ENCODE measurements at regions not wholly inside any gene's neighbourhood (a gene's known extent, or its start where the extent isn't known, plus 50 kb on each side); places are given as distances from the start of the nearest gene placed in this dataset.

- Mint-ChIP-seq H3K27ac (no peak overlapping the region), H3K36me3 (no peaks in the 10 kb centered on the region), H3K4me3 (no peak overlapping the region), H3K4me1 (no peaks in the 10 kb centered on the region), H3K27me3 (no peaks in the 10 kb centered on the region), H3K9me3 (peaks cover 2 to 19% (median 10%) of the 10 kb centered on the region in 9 donors)
- POLR2A ChIA-PET: no interaction called here
- ATAC-seq (no peak), DNase-seq (no peak)
Measured at GRCh38 chr5:145479271-145479670, 355.9 kb downstream of the PRELID2 start.

- POLR2A ChIA-PET: no interaction called here
- no peak for ATAC-seq
- peaks cover 0 to 16% (median 10%) of the 10 kb centered on the region in 9 donors for H3K9me3 Mint-ChIP-seq
Measured at GRCh38 chr5:145478651-145479050, 356.5 kb downstream of the PRELID2 start.

GRCh38 chr5:145473042-145473642 is 362.0 kb downstream of the PRELID2 start:
- no peak for ATAC-seq
- Mint-ChIP-seq H3K27me3 (no peaks in the 10 kb centered on the region), H3K9me3 (peaks cover 0 to 15% (median 6%) of the 10 kb centered on the region in 9 donors), H3K4me3 (no peak overlapping the region), H3K36me3 (no peaks in the 10 kb centered on the region), H3K27ac (no peak overlapping the region), H3K4me1 (no peaks in the 10 kb centered on the region)
- POLR2A ChIA-PET: no interaction called here
- no peak for DNase-seq

More at GRCh38 chr5:145478651-145479050, 356.5 kb downstream of the PRELID2 start:
- DNase-seq: no peak
- no peaks in the 10 kb centered on the region for H3K4me1 Mint-ChIP-seq
- no peaks in the 10 kb centered on the region for H3K27me3 Mint-ChIP-seq
- H3K36me3 Mint-ChIP-seq: no peaks in the 10 kb centered on the region
- no peak overlapping the region for H3K27ac Mint-ChIP-seq
- H3K4me3 Mint-ChIP-seq: no peak overlapping the region

GRCh38 chr5:145471831-145472612 is 363.1 kb downstream of the PRELID2 start:
- Mint-ChIP-seq H3K36me3 (no peaks in the 10 kb centered on the region), H3K4me3 (no peak overlapping the region), H3K27ac (no peak overlapping the region), H3K4me1 (no peaks in the 10 kb centered on the region), H3K9me3 (peaks cover 0 to 18% (median 6%) of the 10 kb centered on the region in 9 donors), H3K27me3 (no peaks in the 10 kb centered on the region)
- ATAC-seq (no peak), DNase-seq (no peak)
- POLR2A ChIA-PET: no interaction called here

GRCh38 chr5:145471026-145471425 is 364.1 kb downstream of the PRELID2 start:
- POLR2A ChIA-PET: no interaction called here
- DNase-seq: no peak
- H3K9me3 Mint-ChIP-seq: peaks cover 0 to 25% (median 8%) of the 10 kb centered on the region in 9 donors
- no peaks in the 10 kb centered on the region for H3K4me1 Mint-ChIP-seq
- no peak overlapping the region for H3K4me3 Mint-ChIP-seq
- no peak for ATAC-seq
- H3K36me3 Mint-ChIP-seq: no peaks in the 10 kb centered on the region
- H3K27ac Mint-ChIP-seq: no peak overlapping the region
- H3K27me3 Mint-ChIP-seq: no peaks in the 10 kb centered on the region

- no peaks in the 10 kb centered on the region for H3K27me3 Mint-ChIP-seq
- H3K4me3 Mint-ChIP-seq: no peak overlapping the region
- peaks cover 0 to 25% (median 8%) of the 10 kb centered on the region in 9 donors for H3K9me3 Mint-ChIP-seq
- no peak for DNase-seq
- no peaks in the 10 kb centered on the region for H3K36me3 Mint-ChIP-seq
- no peak overlapping the region for H3K27ac Mint-ChIP-seq
- ATAC-seq: no peak
- H3K4me1 Mint-ChIP-seq: no peaks in the 10 kb centered on the region
- POLR2A ChIA-PET: no interaction called here
Measured at GRCh38 chr5:145470396-145470979, 364.7 kb downstream of the PRELID2 start.

- POLR2A ChIA-PET: no interaction called here
- no peaks in the 10 kb centered on the region for H3K27me3 Mint-ChIP-seq
- DNase-seq: no peak
- no peaks in the 10 kb centered on the region for H3K36me3 Mint-ChIP-seq
- H3K4me3 Mint-ChIP-seq: no peak overlapping the region
- no peaks in the 10 kb centered on the region for H3K4me1 Mint-ChIP-seq
- H3K27ac Mint-ChIP-seq: no peak overlapping the region
- peaks cover 0 to 25% (median 8%) of the 10 kb centered on the region in 9 donors for H3K9me3 Mint-ChIP-seq
- no peak for ATAC-seq
Measured at GRCh38 chr5:145467446-145467845, 367.7 kb downstream of the PRELID2 start.

GRCh38 chr5:145466533-145466932 is 368.6 kb downstream of the PRELID2 start:
- H3K4me3 Mint-ChIP-seq: no peak overlapping the region
- POLR2A ChIA-PET: no interaction called here
- DNase-seq: no peak
- no peak for ATAC-seq
- H3K36me3 Mint-ChIP-seq: no peaks in the 10 kb centered on the region
- no peak overlapping the region for H3K27ac Mint-ChIP-seq
- no peaks in the 10 kb centered on the region for H3K27me3 Mint-ChIP-seq
- H3K4me1 Mint-ChIP-seq: no peaks in the 10 kb centered on the region
- peaks cover 0 to 20% (median 8%) of the 10 kb centered on the region in 9 donors for H3K9me3 Mint-ChIP-seq

- DNase-seq (no peak), ATAC-seq (no peak)
- POLR2A ChIA-PET: no interaction called here
- H3K4me1 Mint-ChIP-seq: no peaks in the 10 kb centered on the region
- no peak overlapping the region for H3K4me3 Mint-ChIP-seq
- no peaks in the 10 kb centered on the region for H3K36me3 Mint-ChIP-seq
- no peak overlapping the region for H3K27ac Mint-ChIP-seq
- peaks cover 0 to 20% (median 10%) of the 10 kb centered on the region in 9 donors for H3K9me3 Mint-ChIP-seq
- H3K27me3 Mint-ChIP-seq: no peaks in the 10 kb centered on the region
Measured at GRCh38 chr5:145465474-145466263, 369.5 kb downstream of the PRELID2 start.

GRCh38 chr5:145464171-145464570 is 371.0 kb downstream of the PRELID2 start:
- Mint-ChIP-seq H3K4me1 (no peaks in the 10 kb centered on the region), H3K4me3 (no peak overlapping the region), H3K36me3 (no peaks in the 10 kb centered on the region), H3K9me3 (peaks cover 0 to 16% (median 7%) of the 10 kb centered on the region in 9 donors), H3K27ac (no peak overlapping the region), H3K27me3 (no peaks in the 10 kb centered on the region)
- POLR2A ChIA-PET: no interaction called here
- no peak for ATAC-seq
- no peak for DNase-seq

- Mint-ChIP-seq H3K27ac (no peak overlapping the region), H3K27me3 (no peaks in the 10 kb centered on the region), H3K4me1 (no peaks in the 10 kb centered on the region), H3K36me3 (no peaks in the 10 kb centered on the region), H3K9me3 (peaks cover 0 to 13% (median 7%) of the 10 kb centered on the region in 9 donors), H3K4me3 (no peak overlapping the region)
- ATAC-seq (no peak), DNase-seq (no peak)
- POLR2A ChIA-PET: no interaction called here
Measured at GRCh38 chr5:145463634-145464033, 371.5 kb downstream of the PRELID2 start.

- no peaks in the 10 kb centered on the region for H3K27me3 Mint-ChIP-seq
Measured at GRCh38 chr5:145462525-145462924, 372.6 kb downstream of the PRELID2 start.

More at GRCh38 chr5:145462525-145462924, 372.6 kb downstream of the PRELID2 start:
- H3K4me1 Mint-ChIP-seq: no peaks in the 10 kb centered on the region
- no peak overlapping the region for H3K27ac Mint-ChIP-seq
- H3K4me3 Mint-ChIP-seq: no peak overlapping the region
- no peaks in the 10 kb centered on the region for H3K36me3 Mint-ChIP-seq
- ATAC-seq (no peak), DNase-seq (no peak)
- POLR2A ChIA-PET: no interaction called here
- H3K9me3 Mint-ChIP-seq: peaks cover 0 to 13% (median 8%) of the 10 kb centered on the region in 9 donors
